HepG2 (cell line): ENCODE measurements at regions not wholly inside any gene's neighbourhood (a gene's known extent, or its start where the extent isn't known, plus 50 kb on each side); places are given as distances from the start of the nearest gene placed in this dataset.

Source experiments
- AHDC1 ChIP-seq: sonication (generic); formaldehyde crosslinking; IDR thresholded peaks from 2 replicates; pipeline ENCODE4 v1.5.1; 2020; ENCODE audit warnings: mild to moderate bottlenecking, missing genetic modification reagents, borderline replicate concordance
- ATF4 ChIP-seq, 2 experiments: fragments of 450-650 bp in 1 of 2; sonication (generic) in 1 of 2; formaldehyde crosslinking; IDR thresholded peaks; 2 replicates each; pipeline versions ENCODE4 v1.5.0 to v1.8.0; 2020 to 2022; ENCODE audit warnings: mild to moderate bottlenecking in 1 of 2, missing genetic modification reagents in 1 of 2
- HNF4A ChIP-seq: sonication (generic); formaldehyde crosslinking; IDR thresholded peaks from 2 replicates; pipeline ENCODE4 v1.4.0; 2020; ENCODE audit warnings: missing genetic modification reagents
- MBNL3 ChIP-seq: fragments of 250-450 bp; sonication (Bioruptor Pico); conservative IDR thresholded peaks from 2 replicates; pipeline ENCODE4 v1.8.0; 2022; ENCODE audit warnings: mild to moderate bottlenecking, inconsistent platforms
- MLXIP ChIP-seq: sonication (generic); formaldehyde crosslinking; IDR thresholded peaks from 2 replicates; pipeline ENCODE4 v1.9.0; 2021; ENCODE audit warnings: missing genetic modification reagents, borderline replicate concordance
- POLR2G ChIP-seq: fragments of 200-400 bp; formaldehyde crosslinking; IDR thresholded peaks from 2 replicates; pipeline ENCODE4 v1.6.1; 2018; ENCODE audit warnings: mild to moderate bottlenecking, low read depth, low read length, moderate library complexity
- RCOR2 ChIP-seq: IDR thresholded peaks from 2 replicates; pipeline ENCODE4 v1.6.1; 2016; ENCODE audit warnings: missing biosample characterization, missing genetic modification reagents
- SAP130 ChIP-seq: IDR thresholded peaks from 2 replicates; pipeline ENCODE4 v1.6.1; 2016; ENCODE audit warnings: low read depth
- SNAPC5 ChIP-seq: sonication (generic); formaldehyde crosslinking; IDR thresholded peaks from 2 replicates; pipeline ENCODE4 v1.8.1; 2023; ENCODE audit warnings: mild to moderate bottlenecking, missing genetic modification reagents, borderline replicate concordance
- SRF ChIP-seq: IDR thresholded peaks from 2 replicates; pipeline ENCODE4 v1.6.1; 2011; ENCODE audit warnings: mild to moderate bottlenecking, low read depth, low read length, moderate library complexity
- USF2 ChIP-seq, 2 experiments: sonication (generic) in 1 of 2; formaldehyde crosslinking in 1 of 2; IDR thresholded peaks; 2 replicates each; pipeline versions ENCODE4 v1.5.1 to v1.6.1; 2011 to 2020; ENCODE audit warnings: borderline replicate concordance in 1 of 2, low read depth in 1 of 2, low read length in 1 of 2, mild to moderate bottlenecking in 1 of 2, missing genetic modification reagents in 1 of 2, moderate library complexity in 1 of 2
- ZNF30 ChIP-seq: sonication (generic); formaldehyde crosslinking; IDR thresholded peaks from 2 replicates; pipeline ENCODE4 v1.5.0; 2020; ENCODE audit warnings: mild to moderate bottlenecking, missing genetic modification reagents
- ZNF510 ChIP-seq: sonication (generic); formaldehyde crosslinking; IDR thresholded peaks from 2 replicates; pipeline ENCODE4 v1.4.0; 2020; ENCODE audit warnings: low read depth, mild to moderate bottlenecking, missing genetic modification reagents
- ZNF580 ChIP-seq: IDR thresholded peaks from 2 replicates; pipeline ENCODE4 v1.6.1; 2016; ENCODE audit warnings: low read depth, borderline replicate concordance
- ZNF891 ChIP-seq: sonication (generic); formaldehyde crosslinking; IDR thresholded peaks from 2 replicates; pipeline ENCODE4 v1.5.0; 2020; ENCODE audit warnings: mild to moderate bottlenecking, missing genetic modification reagents

GRCh38 chr10:44195112-44196007, 189.5 kb downstream of the CXCL12 start (continued):
- TF ChIP-seq MLXIP (CRISPR knock-in tag): no peak
- peak; percentile 73 for TF ChIP-seq RCOR2
- no peak for TF ChIP-seq MBNL3 (CRISPR knock-in tag)
- TF ChIP-seq SAP130 (CRISPR knock-in tag): peak; percentile 41; the same call in 1 of the 2 replicates
- TF ChIP-seq SNAPC5: no peak
- TF ChIP-seq POLR2G: no peak; the same call in none of the 2 replicates
- no peak for TF ChIP-seq SRF
- no peak for TF ChIP-seq USF2 (IDR thresholded peaks at IDR 0.05; ENCODE audit: low read depth, low read length)
- TF ChIP-seq USF2 (CRISPR knock-in tag; IDR thresholded peaks at IDR 0.05; ENCODE audit: borderline replicate concordance): no peak
- peak; percentile 88; the same call in 1 of the 2 replicates for TF ChIP-seq AHDC1 (CRISPR knock-in tag)
- TF ChIP-seq ZNF891 (CRISPR knock-in tag): no peak
- TF ChIP-seq ZNF580 (CRISPR knock-in tag): no peak; the same call in 1 of the 2 replicates
- TF ChIP-seq ZNF30: no peak
- no peak; a peak in 1 of 4 replicates for TF ChIP-seq ATF4 (CRISPR knock-in tag; IDR thresholded peaks at IDR 0.05)
- TF ChIP-seq HNF4A (CRISPR knock-in tag): peak; percentile 91
- no peak for TF ChIP-seq ZNF510 (CRISPR knock-in tag)
